Type B pancreatic cell (in vitro differentiated cells): ENCODE measurements at regions not wholly inside any gene's neighbourhood (a gene's known extent, or its start where the extent isn't known, plus 50 kb on each side); places are given as distances from the start of the nearest gene placed in this dataset.

Experiments used
- DNase-seq: peaks from one replicate; pipeline ENCODE4 v3.0.0; 2021; ENCODE audit warnings: mixed read lengths; ENCODE audit not compliant: unreplicated experiment; ENCODE audit errors: extremely low spot score
- H3K27ac Mint-ChIP-seq: 2 replicates; pipeline ENCODE4 v1.8.0; 2021; ENCODE audit warnings: mild to moderate bottlenecking, mixed read lengths
- H3K27me3 Mint-ChIP-seq: 2 replicates; pipeline ENCODE4 v1.8.0; 2021; ENCODE audit warnings: mixed read lengths
- H3K36me3 Mint-ChIP-seq: 2 replicates; pipeline ENCODE4 v1.8.0; 2021; ENCODE audit warnings: mixed read lengths
- H3K4me1 Mint-ChIP-seq: one replicate; pipeline ENCODE4 v1.8.0; 2021; ENCODE audit warnings: mixed read lengths; ENCODE audit not compliant: unreplicated experiment
- H3K4me3 Mint-ChIP-seq: 2 replicates; pipeline ENCODE4 v1.8.0; 2021; ENCODE audit warnings: mild to moderate bottlenecking, mixed read lengths
- H3K9me3 Mint-ChIP-seq: 2 replicates; pipeline ENCODE4 v1.8.0; 2021; ENCODE audit warnings: mixed read lengths
- TF ChIP-seq, protein P1 (sequence below): fragments of 200-600 bp; sonication (generic); conservative IDR thresholded peaks from 2 replicates; pipeline ENCODE4 v1.5.0; 2021; ENCODE audit warnings: antibody characterized with exemption, mild to moderate bottlenecking

DNA sequence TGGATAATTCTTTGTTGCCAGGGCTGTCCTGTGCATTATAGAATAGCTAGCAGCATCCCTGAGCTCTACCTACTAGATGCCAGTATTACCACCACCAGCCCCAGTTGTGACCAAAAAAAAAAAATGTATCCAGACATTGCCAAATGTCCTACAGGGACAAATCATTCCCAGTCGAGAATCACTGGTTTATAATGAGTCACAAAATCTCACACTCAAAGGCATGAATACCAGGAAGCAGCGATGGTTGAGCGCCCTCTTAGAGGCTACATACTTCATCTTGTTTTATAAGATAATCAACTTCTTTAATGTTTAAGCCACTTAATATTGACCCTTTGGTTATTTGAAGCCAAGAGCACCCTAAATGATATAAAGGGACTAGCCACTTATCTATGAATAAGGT, 297.3 kb downstream of the DHX15 start:
- H3K27ac Mint-ChIP-seq = no peak overlapping the region
- H3K27me3 Mint-ChIP-seq = no peaks in the 10 kb centered on the region
- TF ChIP-seq, protein P1, sequence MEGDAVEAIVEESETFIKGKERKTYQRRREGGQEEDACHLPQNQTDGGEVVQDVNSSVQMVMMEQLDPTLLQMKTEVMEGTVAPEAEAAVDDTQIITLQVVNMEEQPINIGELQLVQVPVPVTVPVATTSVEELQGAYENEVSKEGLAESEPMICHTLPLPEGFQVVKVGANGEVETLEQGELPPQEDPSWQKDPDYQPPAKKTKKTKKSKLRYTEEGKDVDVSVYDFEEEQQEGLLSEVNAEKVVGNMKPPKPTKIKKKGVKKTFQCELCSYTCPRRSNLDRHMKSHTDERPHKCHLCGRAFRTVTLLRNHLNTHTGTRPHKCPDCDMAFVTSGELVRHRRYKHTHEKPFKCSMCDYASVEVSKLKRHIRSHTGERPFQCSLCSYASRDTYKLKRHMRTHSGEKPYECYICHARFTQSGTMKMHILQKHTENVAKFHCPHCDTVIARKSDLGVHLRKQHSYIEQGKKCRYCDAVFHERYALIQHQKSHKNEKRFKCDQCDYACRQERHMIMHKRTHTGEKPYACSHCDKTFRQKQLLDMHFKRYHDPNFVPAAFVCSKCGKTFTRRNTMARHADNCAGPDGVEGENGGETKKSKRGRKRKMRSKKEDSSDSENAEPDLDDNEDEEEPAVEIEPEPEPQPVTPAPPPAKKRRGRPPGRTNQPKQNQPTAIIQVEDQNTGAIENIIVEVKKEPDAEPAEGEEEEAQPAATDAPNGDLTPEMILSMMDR = no peak
- no peaks in the 10 kb centered on the region for H3K36me3 Mint-ChIP-seq
- peaks cover 10% of the 10 kb centered on the region for H3K9me3 Mint-ChIP-seq
- no peak for DNase-seq
- H3K4me1 Mint-ChIP-seq = peaks cover 7% of the 10 kb centered on the region
- H3K4me3 Mint-ChIP-seq = no peak overlapping the region

DNA sequence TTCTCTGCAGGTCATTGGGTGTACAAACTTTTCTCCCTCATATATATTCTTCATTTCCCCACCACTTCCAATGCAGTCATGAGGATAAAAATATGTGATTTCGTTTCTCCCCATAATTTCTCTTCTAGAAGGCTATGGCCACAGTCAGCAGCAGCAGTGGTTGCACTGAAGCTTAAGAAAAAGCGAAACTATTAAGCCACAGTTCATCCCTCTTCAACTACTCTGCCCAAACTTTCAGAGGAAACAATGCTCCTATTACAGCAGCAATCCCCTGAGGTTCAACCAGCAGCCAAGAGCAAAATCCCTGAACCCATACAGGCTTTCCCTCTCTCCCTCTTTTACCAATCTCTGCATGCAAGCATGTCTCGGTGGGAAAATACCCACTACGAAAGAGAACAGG, 298.6 kb downstream of the DHX15 start:
- Mint-ChIP-seq H3K27me3 (no peaks in the 10 kb centered on the region), H3K27ac (no peak overlapping the region), H3K4me1 (peaks cover 7% of the 10 kb centered on the region), H3K4me3 (no peak overlapping the region), H3K9me3 (peaks cover 6% of the 10 kb centered on the region), H3K36me3 (no peaks in the 10 kb centered on the region)
- no peak for DNase-seq
- TF ChIP-seq, protein P1 = no peak

DNA sequence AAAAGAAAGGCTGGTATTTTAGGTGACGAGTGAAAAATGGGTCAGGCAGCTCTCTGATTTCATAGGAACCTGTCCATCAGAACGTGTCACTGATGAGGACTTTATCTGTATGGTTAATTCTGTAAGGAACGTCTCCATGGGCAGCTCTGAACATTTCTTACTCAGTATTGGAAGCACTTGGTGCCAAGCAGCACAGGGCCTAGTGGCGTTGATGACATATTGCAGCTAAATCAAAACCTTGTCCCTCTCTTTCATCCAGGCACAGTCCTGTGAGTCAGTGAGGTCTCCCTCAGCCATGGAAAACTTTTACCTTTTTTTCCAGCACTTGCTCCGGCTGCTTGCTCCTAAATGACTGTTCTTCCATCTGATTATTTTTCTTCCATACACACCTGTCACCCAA, 301.9 kb downstream of the DHX15 start:
- Mint-ChIP-seq H3K36me3 (no peaks in the 10 kb centered on the region), H3K4me3 (no peak overlapping the region), H3K9me3 (no peaks in the 10 kb centered on the region), H3K27ac (no peak overlapping the region), H3K27me3 (peaks cover 3% of the 10 kb centered on the region), H3K4me1 (peaks cover 9% of the 10 kb centered on the region)
- DNase-seq = no peak
- TF ChIP-seq, protein P1 = no peak

DNA sequence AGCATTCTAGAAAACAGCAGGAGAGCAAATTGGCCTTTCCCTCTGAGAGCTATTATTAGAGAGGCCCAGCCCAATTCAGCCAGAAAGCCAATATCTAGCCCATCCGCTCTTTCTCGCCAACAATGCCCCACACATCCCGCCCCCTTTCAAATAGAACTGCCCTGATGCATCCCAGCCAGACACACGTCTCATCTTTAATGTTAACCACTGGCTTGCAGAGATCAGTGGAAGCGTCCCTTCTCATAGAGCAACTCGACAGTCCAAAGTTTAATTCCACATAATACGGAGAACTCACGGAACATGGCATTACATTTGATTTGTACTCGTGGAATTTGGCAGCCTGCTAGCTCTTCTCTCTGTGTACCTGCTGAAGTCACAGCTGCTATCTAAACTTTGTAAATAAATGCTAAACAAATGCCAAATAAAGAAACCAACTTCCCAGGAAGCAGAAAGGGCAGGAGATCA, 304.4 kb downstream of the DHX15 start:
- no peak for DNase-seq
- H3K4me1 Mint-ChIP-seq = peaks cover 9% of the 10 kb centered on the region

DNA sequence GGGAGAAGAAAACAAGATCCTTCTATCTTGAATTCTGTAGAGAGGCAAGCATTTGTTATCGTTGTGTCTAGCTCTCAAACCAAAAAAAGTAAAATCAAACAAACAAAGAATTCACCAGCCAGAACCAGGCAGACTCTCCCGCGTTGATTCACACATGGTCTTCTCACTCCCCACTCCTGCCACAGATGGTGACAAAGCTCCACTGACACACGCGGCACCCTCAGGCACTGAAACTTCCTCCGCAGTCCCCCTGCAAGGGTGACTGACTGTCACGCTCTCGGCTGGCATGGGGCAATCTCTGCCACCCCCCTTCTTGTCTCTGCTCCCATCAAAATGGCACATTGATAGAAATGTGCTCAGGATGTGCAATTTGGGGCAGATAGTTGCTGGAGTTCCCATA, 304.9 kb downstream of the DHX15 start:
- peaks cover 3% of the 10 kb centered on the region for H3K27me3 Mint-ChIP-seq
- no peak for DNase-seq
- no peak overlapping the region for H3K27ac Mint-ChIP-seq
- H3K4me3 Mint-ChIP-seq = no peak overlapping the region
- TF ChIP-seq, protein P1 = no peak
- peaks cover 9% of the 10 kb centered on the region for H3K4me1 Mint-ChIP-seq
- no peaks in the 10 kb centered on the region for H3K36me3 Mint-ChIP-seq
- H3K9me3 Mint-ChIP-seq = no peaks in the 10 kb centered on the region

More for the DNA sequence above, 304.4 kb downstream of the DHX15 start:
- Mint-ChIP-seq H3K27me3 (peaks cover 3% of the 10 kb centered on the region), H3K9me3 (no peaks in the 10 kb centered on the region), H3K27ac (no peak overlapping the region), H3K4me3 (no peak overlapping the region), H3K36me3 (no peaks in the 10 kb centered on the region)
- TF ChIP-seq, protein P1 = no peak

DNA sequence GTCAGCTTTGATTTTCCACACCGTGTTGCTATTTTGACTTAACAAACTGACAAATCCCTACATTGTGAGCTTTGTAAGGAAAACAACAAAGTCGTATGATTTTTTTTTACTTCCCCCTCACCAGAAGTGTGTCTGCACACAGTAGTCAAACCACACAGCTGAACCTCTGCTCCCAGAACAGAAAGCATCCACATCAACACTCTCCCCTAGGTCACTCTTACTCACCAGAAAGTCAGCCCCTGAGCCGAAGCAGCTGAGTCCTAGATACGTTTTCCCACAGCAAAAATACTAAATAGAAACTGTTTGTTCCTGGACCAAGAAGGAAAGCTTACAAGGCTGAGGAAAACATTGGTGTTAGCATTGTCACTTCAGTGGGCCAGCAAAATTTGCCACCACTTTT, 305.7 kb downstream of the DHX15 start:
- H3K4me1 Mint-ChIP-seq = peaks cover 9% of the 10 kb centered on the region
- DNase-seq = no peak
- no peak overlapping the region for H3K27ac Mint-ChIP-seq
- H3K27me3 Mint-ChIP-seq = peaks cover 3% of the 10 kb centered on the region
- H3K4me3 Mint-ChIP-seq = no peak overlapping the region
- no peaks in the 10 kb centered on the region for H3K36me3 Mint-ChIP-seq
- TF ChIP-seq, protein P1 = no peak
- H3K9me3 Mint-ChIP-seq = no peaks in the 10 kb centered on the region
